LHCN-M2 (cell line): ENCODE measurements at regions not wholly inside any gene's neighbourhood (a gene's known extent, or its start where the extent isn't known, plus 50 kb on each side); places are given as distances from the start of the nearest gene placed in this dataset.

ENCODE experiments used
- DNase-seq: peaks from one replicate; pipeline ENCODE4 v3.0.0-alpha.2; 2012; ENCODE audit warnings: low read depth

DNA sequence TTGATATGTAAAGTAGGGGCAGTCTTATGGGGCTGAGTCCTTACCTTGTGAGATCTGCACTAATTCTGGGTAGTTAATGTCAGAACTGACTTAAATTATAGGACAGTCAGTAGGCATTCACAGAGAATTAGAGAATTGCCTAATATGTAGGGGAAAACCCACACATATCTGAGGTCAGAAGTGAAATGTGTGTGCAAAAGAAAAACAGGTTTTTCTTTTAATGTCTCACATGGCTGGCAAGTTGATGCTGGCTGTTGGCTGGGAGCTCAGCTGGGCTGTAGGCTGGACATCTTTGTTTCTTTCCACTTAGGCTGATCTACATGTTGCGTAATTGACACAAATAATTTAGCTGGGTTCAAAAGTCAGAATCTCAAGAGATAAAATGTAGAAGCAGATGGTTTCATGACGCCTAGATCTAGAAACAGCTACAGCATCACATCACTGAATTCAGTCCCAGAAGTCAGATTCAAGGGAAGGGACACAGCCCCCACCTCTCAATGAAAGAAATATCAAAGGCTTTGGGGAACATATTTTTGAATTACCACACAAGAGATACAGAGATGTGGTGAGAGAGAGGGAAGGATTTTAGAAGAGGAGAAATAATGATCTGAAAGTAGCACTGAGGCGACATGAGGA, 98.9 kb downstream of the TNFSF18 start:
- DNase-seq = no peak

DNA sequence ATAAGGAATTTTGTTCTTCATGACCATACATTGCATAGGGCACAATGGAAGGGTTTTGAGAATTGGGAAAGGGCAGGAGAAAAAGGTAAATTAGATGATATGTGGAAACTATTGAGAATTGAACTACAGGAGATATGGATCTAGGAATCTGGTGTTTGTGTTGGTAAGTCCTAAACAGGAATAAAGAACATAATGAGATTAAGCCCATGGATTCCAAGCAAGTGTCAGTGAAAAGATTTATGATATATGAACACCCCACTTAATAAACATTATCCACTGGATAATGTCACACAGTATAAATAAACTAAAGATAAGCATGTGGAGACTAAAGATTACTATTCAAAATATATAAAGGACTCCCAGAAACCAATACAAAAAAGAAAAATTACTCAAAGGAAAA, 98.2 kb downstream of the TNFSF18 start:
- no peak for DNase-seq

DNA sequence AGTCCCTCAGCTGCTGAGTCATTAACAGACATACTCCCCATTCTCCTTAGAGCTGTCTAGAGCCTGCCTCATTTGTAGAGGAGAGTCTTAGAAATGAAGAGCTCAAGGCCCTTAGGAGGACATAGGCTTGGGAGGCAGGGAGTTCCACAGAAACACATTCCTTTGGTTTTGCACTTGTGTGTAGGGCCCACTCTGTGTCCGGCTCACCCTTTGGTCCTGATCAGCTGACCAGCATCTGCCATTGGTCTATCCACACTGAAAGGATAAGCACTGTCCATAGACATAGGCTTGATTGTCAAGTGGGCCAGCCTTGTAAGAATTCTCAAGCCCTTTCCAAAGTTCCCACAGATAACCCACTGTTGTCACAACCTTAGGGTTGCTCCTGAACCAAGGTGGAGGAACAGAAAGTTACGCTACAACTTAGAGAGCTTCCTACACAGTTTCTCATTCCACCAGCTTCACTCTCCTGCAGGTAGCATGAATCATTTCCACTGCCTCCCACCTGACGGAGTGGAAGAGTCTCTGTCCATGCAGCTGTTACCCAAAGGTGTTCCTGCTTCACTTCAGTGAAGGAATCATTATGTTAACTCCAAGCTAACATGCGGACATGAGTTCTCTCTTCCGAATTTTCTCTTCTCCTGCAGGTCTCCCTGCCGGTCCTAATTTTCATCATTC, 96.1 kb downstream of the TNFSF18 start:
- no peak for DNase-seq

DNA sequence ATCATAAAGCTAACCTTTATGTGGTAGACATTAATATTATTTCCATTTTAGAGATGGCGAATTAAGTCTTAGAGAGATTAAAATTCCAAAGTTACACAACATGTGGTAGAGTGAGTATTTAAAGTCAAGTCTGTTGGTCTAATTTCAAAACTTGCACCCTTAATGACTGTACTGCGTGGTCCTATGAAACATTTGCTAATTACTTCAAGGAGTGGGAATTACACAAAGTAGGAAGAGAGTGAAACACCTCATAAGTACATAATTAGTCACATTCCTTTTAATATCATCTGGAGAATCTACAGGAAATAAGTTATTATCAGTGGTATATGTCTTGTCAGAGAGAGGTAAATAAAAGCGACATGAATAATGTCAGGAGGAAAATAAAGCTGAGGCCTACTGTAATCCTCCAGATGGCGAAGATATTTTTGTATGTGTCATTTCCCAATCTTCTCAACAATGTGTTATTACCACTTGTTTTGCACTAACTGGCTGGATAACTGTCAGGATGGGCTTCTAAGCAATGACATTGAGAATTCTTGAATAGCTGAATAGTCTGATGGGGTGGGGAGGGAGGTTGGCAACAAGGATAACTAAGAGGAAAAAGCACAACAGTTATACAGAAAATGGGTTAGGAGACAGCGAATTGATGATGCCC, 95.5 kb downstream of the TNFSF18 start:
- peak; percentile 83 for DNase-seq

DNA sequence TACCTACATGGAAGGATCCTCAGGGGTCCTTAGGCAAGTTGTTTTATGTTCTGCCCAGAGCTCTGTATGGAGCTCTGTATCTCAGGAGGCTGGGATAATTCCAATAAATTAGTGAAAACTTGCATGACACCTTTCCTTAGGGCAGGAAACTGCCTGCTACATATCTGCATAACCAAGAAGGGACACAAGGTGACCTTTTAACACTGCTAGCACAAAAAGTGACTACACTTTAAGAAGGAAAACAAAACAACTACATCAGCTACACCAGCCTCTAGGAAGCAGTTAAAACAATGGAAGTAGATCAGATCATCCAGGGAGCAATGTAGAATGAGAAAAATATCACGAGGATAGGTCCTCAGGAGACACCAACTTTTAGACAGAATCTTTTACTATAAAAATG, 93.9 kb downstream of the TNFSF18 start:
- DNase-seq = no peak

DNA sequence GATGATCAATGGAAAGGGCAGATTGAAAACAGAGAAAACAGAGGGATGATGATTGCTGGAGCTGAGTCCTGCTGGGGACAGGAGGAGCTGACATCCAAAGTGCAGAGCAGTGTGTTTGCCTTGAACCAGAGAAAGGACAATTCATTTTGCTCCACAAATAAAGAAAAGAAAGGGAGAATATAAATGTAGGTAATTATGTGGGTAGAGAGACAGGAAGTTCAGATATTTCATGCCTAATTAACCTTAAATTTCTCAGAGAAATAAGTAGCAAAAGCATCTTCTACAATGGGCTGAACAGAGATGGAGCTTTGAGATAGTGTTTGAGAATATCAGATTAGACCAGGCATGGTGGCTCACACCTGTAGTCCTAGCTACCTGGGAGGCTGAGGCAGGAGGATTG, 93.2 kb downstream of the TNFSF18 start:
- DNase-seq = no peak

DNA sequence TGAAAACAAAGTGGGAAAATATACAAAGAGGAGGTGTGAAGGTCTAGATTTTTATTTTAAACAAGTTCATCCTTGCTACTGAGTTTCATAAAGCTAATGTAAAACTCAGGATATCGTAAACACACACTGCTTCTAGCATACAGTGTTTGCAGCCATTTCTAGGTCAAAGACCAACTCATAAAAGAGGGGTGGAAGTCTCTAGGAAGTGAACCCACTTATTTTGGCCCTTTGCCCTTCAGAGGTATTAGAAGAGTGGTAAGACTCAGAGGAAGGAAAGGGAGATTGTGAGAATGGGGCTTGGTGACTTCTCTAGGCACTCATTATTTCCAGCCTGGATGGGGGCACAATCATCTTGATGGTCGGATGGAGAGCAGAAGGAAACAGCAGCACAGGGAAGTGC, 91.2 kb downstream of the TNFSF18 start:
- DNase-seq = no peak

DNA sequence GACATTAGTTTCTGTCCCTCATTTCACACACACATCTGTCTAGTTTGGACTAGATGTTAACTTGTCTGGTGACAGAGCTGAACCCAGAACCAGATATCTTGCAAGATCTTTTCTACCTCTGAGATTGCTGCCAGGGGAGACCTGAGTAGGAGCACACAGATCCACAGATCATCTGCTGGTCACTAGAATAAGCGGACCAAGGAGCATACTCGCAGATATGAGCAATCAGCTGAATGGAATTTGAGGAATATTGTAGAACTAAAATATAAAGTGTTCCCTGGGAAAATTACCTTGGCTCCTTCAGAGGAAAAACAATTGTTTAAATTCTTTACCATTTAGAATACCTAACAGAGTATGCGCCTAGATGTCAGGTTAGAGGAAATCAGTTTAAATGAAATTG, 90.7 kb downstream of the TNFSF18 start:
- peak; percentile 34 for DNase-seq

DNA sequence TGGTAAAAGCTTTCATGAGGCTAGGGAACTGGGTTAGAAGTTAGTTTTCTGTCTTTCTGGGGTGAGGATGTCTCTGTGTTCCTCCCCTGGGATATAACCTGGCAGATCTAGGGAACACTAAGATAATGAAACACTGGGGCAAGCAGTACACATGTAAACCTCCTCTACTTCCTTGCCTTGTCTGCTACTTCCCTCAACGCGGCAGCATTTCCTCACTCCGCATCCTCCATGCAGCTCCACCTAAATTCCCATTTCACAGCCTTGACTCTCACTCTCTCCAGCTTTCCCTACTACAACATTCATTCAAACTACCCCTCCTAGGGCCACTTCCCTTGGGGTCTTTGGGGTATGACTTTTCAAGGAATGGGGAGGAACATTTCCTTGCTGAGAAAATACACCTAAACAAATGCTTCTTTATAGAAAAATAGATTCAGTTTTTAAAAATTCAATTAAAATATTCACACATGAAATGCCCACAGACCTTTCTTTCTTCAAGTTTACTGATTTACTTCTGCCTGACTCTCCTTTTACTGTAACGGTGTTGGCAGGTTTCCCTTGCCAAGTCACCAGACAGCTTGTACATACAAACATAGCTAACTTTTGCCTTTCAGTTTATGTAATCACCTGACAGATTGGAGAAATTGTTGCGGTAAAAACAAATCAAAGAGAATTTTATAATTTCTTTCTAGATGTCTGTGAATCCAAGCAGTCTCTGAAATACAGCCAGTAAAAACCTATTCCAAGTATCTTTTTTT, 90.1 kb downstream of the TNFSF18 start:
- no peak for DNase-seq

DNA sequence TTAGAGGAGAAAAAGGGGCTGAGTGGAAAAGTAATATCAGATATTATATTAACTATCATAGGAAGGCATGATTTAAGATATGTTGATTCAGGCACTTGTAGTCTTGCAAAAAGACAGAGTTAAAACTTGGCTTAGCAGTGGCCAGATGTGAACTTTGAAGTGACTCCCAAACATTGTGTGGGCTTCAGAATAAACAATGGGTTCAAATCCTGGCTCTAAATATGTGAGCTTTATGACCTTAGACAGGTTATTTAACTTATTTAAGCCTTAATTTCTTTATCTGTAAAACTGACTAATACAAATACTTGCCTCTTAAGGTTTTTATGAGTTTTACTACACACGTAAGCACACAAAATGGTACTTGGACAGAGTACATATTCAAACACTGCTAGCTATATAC, 85.9 kb downstream of the TNFSF18 start:
- DNase-seq = no peak

DNA sequence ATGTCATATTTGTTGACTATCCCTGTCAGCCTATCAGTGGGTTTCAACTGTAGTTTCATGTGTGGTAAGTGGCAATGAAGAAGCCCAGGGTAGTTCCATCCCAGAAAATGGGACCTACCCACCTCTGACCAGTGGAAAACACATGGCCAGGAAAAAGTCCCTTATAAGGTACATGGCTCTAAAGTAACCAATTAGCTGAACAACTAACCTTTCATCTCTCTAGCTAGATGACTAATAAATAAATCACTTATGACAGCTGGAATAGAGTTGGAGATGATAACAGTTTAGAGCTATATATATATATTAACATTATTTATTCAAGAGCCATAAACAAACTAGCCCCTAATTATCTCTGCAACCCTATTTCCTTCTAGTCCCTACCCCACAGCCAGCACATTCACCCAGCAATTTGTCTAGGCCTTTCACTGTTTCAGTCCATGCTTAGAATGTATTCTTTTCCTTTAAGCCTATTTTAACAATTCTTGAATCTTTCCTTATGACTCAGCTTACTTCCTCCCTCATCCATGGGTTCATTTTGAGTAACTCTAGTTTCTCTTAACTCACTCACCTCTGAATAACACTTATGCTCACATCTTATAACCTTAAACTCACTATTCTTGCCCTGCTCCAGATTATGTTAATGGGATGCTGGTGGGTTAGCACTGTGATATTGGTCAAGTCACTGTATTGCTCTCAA, 83.7 kb downstream of the TNFSF18 start:
- peak; percentile 44 for DNase-seq

DNA sequence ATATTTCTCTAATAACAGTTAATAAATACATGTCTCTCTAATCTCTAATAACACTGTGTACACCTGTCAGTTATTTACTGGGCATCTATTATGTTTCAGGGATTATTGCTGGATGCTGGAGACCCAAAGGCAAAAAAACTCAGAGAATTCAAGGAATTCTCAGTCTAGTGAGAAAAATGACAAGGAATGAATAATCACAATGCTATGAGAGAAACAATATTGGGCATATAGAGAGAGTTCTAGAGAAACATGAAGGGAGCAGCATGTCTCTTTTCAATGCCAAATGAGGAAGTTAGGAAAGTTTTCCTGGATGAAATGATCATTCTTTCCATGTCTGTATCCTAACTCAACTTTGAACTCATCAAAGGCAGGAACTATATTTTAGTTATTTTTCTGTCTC, 82.8 kb downstream of the TNFSF18 start:
- DNase-seq = no peak

DNA sequence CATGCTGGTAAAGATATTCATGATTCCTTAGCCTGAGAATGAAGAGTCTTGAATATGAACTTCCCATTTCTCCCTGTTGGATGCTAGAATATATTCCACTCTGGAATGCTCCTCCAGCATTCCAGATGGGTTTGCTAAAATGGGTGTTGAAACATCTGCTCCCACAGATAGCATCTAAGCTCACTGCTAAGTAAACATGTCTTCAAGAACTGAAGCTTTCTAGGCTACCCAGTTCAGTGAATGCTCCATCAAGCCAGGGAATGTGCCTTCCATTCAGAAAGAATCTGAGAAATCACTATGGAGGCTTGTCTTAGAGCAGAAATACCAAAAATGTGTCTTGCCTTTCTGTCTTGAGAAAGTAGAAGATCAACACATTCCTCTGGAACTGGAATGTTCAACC, 81.1 kb downstream of the TNFSF18 start:
- DNase-seq = peak; percentile 64

DNA sequence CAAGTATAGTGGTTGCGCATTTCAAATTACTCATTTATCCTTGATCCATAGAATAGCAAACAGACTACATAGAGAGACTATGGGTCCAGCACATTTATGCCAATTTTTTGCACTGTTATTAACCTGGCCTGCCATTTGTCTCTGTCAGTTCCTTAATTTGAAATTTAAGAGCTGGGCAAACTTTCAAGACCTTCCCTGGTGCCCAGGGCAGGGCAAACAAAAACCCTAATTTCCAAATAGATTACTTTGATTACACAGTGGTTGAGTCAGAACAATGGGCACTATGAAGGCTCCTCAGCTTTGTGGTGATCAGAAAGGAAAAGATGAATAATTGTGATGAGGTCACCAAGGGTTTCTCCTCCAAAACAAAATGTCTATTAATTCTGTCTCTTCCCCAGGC, 80.6 kb downstream of the TNFSF18 start:
- DNase-seq = peak; percentile 42

DNA sequence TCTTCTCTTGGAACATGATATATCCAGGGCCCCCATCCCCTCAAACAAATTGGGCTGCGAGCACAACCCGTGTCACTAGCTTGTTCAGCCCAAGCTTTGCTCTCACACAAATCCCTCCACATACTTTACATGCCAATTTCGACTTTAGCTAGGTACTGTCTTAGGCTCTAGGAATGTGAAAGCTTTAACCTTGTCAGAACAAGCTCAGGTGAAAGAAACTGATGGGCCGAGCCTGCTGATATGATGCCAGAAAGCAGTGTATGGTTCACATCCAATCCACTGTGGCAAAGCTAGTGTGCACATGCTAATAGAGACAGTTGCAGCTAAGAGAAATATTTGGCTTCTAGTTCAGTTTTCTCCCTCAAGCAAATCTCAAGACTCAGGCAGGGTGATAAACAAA, 79.5 kb downstream of the TNFSF18 start:
- no peak for DNase-seq

DNA sequence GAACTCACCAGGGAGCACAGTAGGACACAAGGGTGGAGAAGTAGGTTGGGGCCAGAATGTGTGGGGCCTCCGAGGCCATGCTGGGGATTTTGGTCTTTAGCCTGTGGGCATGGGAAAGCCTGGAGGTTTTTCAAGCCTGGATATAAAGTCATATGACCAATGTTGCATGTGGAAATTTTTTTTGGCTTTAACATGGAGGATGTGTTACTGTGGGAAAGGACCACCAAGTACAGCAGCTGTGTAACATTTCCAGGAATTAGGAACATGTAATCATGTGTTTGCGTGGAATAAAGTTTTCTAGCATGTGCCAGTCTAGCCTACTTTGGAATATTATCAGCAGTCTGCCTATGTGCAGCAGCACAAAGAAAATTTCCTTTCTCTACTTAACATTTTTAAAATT, 78.5 kb downstream of the TNFSF18 start:
- no peak for DNase-seq

DNA sequence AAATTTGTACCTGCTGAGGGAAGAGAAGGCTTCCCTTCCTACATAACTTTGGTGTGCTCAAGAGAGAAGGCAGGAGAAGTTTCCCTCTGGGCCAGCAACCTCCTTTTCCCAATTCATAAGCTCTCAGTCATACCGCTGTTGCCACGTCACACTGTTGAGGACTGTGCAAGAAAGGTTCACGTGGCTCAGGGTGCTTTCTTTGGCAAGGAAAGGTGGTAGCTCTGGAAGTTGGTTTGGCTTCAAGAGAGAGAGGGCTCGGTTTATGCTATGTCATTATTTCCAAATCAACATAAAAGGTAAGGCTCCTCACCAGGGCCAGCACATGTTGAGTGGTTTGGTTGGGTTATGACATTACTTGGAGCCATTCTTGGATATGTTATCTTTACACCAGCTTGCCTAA, 77.3 kb downstream of the TNFSF18 start:
- no peak for DNase-seq

DNA sequence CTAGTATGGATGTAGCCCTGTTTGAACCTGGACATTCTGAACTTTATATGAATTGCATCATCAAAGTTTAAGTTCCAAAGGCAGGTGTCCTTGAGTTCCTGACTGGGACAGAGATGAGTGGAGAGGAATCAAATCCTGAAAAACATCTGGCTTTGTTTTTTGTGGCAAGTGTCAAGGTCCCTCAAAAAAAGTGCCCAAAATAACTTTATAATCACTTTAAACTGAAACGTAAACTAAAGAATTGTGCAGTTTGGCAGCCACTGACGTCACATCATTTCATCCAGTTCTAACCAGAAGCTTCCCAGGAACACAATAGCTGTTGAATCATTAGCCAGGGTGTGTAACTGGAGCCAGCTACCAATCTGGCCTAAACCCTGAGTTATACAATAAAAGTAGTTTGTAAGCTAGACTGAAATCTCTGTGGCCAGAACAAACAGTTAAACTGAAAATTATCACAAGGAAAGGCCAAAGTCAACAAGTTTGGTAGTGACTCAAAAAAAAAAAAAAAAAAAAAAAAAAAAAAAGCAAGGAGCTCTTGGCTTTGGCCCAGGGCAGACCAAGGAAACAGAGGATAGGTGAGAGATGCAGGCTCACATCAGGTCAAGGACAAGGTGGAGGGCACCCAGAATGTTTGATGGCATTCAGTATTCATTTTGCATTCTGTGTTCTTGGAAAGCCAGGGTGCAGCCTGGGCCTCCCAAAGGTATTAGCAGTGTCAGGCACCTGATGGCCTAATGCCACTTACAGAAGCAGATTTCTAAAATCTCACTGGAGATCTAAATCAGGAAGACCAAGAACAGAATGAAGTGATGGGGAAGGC, 74.3 kb downstream of the TNFSF18 start:
- DNase-seq = peak; percentile 91

DNA sequence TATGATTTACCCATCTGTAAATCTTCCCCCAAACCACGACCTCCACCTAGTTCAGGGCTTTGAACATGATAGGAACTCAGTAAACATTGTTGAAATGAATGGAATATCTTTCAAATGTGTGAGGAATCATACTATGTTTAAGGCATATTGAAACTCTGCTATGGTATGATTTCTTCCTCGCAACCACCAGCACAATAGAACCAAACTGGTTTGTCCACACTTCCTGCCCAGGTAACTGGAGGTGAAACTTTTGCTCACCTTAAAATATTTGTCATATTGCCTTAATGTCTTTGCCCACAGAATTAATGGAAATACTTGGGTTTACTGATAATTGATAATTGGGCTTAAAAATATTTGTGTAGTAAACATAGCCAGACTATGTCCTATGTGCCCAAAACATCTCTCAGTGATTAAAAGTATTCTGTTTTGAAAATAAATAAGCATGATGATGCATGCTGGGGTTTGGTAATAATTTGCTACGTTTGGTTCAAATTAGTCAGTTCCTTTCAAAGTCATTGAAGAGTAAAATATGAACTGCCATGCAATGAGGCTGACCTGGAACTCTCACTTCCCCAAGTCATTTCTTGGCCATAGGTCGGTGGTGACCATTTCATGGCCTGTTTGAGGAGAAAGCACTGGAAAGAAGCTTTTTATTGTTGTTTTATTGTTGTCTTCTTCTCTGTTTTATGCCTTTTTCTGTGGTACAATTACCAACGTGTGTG, 73.3 kb downstream of the TNFSF18 start:
- DNase-seq = no peak

DNA sequence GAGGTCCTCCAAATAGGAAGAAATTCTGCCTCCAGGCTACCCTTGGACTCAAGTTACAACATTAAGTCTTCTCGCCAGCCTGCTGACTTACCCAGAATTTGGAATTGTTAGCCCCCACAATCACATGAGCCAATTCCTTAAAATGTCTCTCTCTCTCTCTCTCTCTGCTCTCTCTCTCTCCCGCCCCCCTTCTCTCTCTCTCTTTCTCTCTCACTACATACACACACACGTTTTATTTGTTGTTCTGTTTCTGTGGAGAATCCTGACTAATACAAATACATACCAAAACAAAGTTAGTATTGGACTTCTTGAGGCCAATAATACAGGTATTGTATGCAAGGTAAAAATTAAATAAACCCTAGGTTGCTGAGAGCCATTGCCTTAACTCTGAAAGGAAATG, 72.1 kb downstream of the TNFSF18 start:
- no peak for DNase-seq
